HUES48 (cell line): ENCODE measurements at regions not wholly inside any gene's neighbourhood (a gene's known extent, or its start where the extent isn't known, plus 50 kb on each side); places are given as distances from the start of the nearest gene placed in this dataset.

Experiments used
- H3K27ac ChIP-seq: one replicate; pipeline ENCODE4 v1.7.0; 2013; ENCODE audit warnings: low read depth, low read length, inconsistent platforms
- H3K27me3 ChIP-seq: 2 replicates; pipeline ENCODE4 v1.6.1; 2013; ENCODE audit warnings: mild to moderate bottlenecking, low read length; ENCODE audit not compliant: control insufficient read depth, insufficient read depth
- H3K36me3 ChIP-seq: 2 replicates; pipeline ENCODE4 v1.6.1; 2013; ENCODE audit warnings: low read length; ENCODE audit not compliant: control insufficient read depth, insufficient read depth
- H3K4me1 ChIP-seq: 2 replicates; pipeline ENCODE4 v1.6.1; 2013; ENCODE audit warnings: mild to moderate bottlenecking, low read length; ENCODE audit not compliant: control insufficient read depth, insufficient read depth
- H3K4me3 ChIP-seq: 2 replicates; pipeline ENCODE4 v1.5.1; 2013; ENCODE audit warnings: mild to moderate bottlenecking, low read depth, low read length
- H3K9ac ChIP-seq: 2 replicates; pipeline ENCODE4 v1.6.1; 2013; ENCODE audit warnings: mild to moderate bottlenecking, low read depth, low read length, moderate library complexity
- H3K9me3 ChIP-seq: 2 replicates; pipeline ENCODE4 v1.6.1; 2013; ENCODE audit warnings: low read length; ENCODE audit not compliant: control insufficient read depth, insufficient read depth

GRCh38 chr1:54483875-54484437 lies 64.1 kb upstream of the ACOT11 start:
- Histone ChIP-seq H3K4me1 (peaks cover 34% of the 10 kb centered on the region), H3K36me3 (no peaks in the 10 kb centered on the region), H3K9me3 (no peaks in the 10 kb centered on the region), H3K27me3 (peaks cover 29% of the 10 kb centered on the region), H3K4me3 (no peak overlapping the region), H3K9ac (no peak overlapping the region), H3K27ac (no peak overlapping the region)

GRCh38 chr1:54481201-54481884 lies 66.7 kb upstream of the ACOT11 start:
- Histone ChIP-seq H3K27ac (no peak overlapping the region), H3K9ac (no peak overlapping the region), H3K36me3 (no peaks in the 10 kb centered on the region), H3K27me3 (peaks cover 18% of the 10 kb centered on the region), H3K9me3 (no peaks in the 10 kb centered on the region), H3K4me1 (peaks cover 32% of the 10 kb centered on the region), H3K4me3 (no peak overlapping the region)

GRCh38 chr1:54480525-54480848 lies 67.5 kb upstream of the ACOT11 start:
- no peak overlapping the region for H3K4me3 ChIP-seq
- no peaks in the 10 kb centered on the region for H3K36me3 ChIP-seq
- peaks cover 17% of the 10 kb centered on the region for H3K27me3 ChIP-seq
- H3K9ac ChIP-seq = no peak overlapping the region
- H3K4me1 ChIP-seq = peaks cover 40% of the 10 kb centered on the region
- no peaks in the 10 kb centered on the region for H3K9me3 ChIP-seq
- peak overlapping the region; percentile 8 for H3K27ac ChIP-seq

- Histone ChIP-seq H3K9ac (no peak overlapping the region), H3K4me1 (peaks cover 45% of the 10 kb centered on the region), H3K27me3 (peaks cover 22% of the 10 kb centered on the region), H3K9me3 (no peaks in the 10 kb centered on the region), H3K27ac (no peak overlapping the region), H3K4me3 (no peak overlapping the region), H3K36me3 (no peaks in the 10 kb centered on the region)
Measured at GRCh38 chr1:54479841-54480524, 68.0 kb upstream of the ACOT11 start.

GRCh38 chr1:54479251-54479650 lies 68.8 kb upstream of the ACOT11 start:
- no peaks in the 10 kb centered on the region for H3K9me3 ChIP-seq
- no peak overlapping the region for H3K4me3 ChIP-seq
- no peak overlapping the region for H3K9ac ChIP-seq
- peaks cover 48% of the 10 kb centered on the region for H3K4me1 ChIP-seq
- H3K27ac ChIP-seq = no peak overlapping the region
- peaks cover 26% of the 10 kb centered on the region for H3K27me3 ChIP-seq
- H3K36me3 ChIP-seq = no peaks in the 10 kb centered on the region

GRCh38 chr1:54477153-54477561 lies 70.9 kb upstream of the ACOT11 start:
- no peak overlapping the region for H3K4me3 ChIP-seq
- peaks cover 42% of the 10 kb centered on the region for H3K27me3 ChIP-seq
- no peak overlapping the region for H3K27ac ChIP-seq
- no peaks in the 10 kb centered on the region for H3K9me3 ChIP-seq
- no peaks in the 10 kb centered on the region for H3K36me3 ChIP-seq
- H3K9ac ChIP-seq = no peak overlapping the region
- peaks cover 52% of the 10 kb centered on the region for H3K4me1 ChIP-seq

- no peak overlapping the region for H3K9ac ChIP-seq
- H3K27me3 ChIP-seq = peaks cover 46% of the 10 kb centered on the region
- no peaks in the 10 kb centered on the region for H3K36me3 ChIP-seq
- no peaks in the 10 kb centered on the region for H3K9me3 ChIP-seq
- H3K4me3 ChIP-seq = no peak overlapping the region; the same call in 1 of the 2 replicates
- peaks cover 52% of the 10 kb centered on the region for H3K4me1 ChIP-seq
- H3K27ac ChIP-seq = no peak overlapping the region
Measured at GRCh38 chr1:54476530-54477109, 70.4 kb upstream of the SSBP3 start.

- Histone ChIP-seq H3K9ac (no peak overlapping the region), H3K27ac (peak overlapping the region; percentile 26), H3K27me3 (peaks cover 46% of the 10 kb centered on the region), H3K36me3 (no peaks in the 10 kb centered on the region), H3K4me1 (peaks cover 51% of the 10 kb centered on the region), H3K9me3 (no peaks in the 10 kb centered on the region), H3K4me3 (peak overlapping the region; percentile 64)
Measured at GRCh38 chr1:54475946-54476516, 69.8 kb upstream of the SSBP3 start.

GRCh38 chr1:54475357-54475881 lies 69.2 kb upstream of the SSBP3 start:
- Histone ChIP-seq H3K9ac (no peak overlapping the region), H3K27me3 (peaks cover 46% of the 10 kb centered on the region), H3K4me3 (peak overlapping the region; percentile 64), H3K9me3 (no peaks in the 10 kb centered on the region), H3K36me3 (no peaks in the 10 kb centered on the region), H3K4me1 (peaks cover 47% of the 10 kb centered on the region), H3K27ac (peak overlapping the region; percentile 26)

GRCh38 chr1:54474310-54475251 lies 68.4 kb upstream of the SSBP3 start:
- Histone ChIP-seq H3K9me3 (no peaks in the 10 kb centered on the region), H3K36me3 (no peaks in the 10 kb centered on the region), H3K27me3 (peaks cover 38% of the 10 kb centered on the region), H3K27ac (no peak overlapping the region), H3K9ac (no peak overlapping the region), H3K4me1 (peaks cover 41% of the 10 kb centered on the region), H3K4me3 (peak overlapping the region; percentile 64)
